Dedifferentiated amniotic fluid mesenchymal stem cell (primary cell): ENCODE measurements at regions not wholly inside any gene's neighbourhood (a gene's known extent, or its start where the extent isn't known, plus 50 kb on each side); places are given as distances from the start of the nearest gene placed in this dataset.

Experiments used
- DNase-seq: peaks from one replicate; pipeline ENCODE4 v3.0.0-alpha.2; 2016; ENCODE audit errors: extremely low spot score

DNA sequence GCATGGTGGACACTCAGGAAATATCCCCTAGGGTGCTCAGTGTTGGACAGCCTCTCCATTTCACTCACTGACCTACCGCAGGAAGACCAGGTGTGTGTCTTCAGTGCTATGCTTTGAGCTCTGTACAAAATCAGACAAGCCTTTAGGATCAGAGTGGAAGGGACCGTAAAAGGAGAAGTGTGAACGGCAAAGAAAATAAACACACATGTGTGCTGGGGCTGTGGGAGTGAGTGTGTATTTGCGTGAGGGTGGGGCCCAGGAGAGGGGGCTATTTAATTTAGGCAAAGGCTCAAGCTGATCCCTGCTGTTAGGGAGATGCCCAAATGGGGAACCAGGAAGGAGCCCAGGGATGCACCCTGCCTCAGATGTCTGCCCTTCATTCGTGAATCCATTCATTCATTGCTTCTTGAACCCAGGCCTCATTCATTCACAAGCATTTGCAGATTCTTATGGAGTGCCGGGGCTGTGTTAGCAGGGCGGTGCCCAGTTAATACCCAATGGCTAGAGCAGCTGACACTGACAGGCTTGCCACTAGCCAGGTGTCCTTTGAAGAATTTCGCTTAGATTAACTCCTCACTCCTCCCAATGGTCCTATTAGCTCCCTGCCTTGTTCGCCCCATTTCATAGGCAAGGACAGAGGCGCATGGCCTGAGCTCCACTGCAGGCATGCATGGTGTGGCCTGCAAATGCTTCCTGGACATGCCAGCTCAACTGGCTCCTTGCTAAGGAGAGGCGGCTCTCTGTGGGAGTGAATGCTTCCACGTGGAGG is 296.7 kb upstream of the FOXF1 start:
- no peak for DNase-seq

DNA sequence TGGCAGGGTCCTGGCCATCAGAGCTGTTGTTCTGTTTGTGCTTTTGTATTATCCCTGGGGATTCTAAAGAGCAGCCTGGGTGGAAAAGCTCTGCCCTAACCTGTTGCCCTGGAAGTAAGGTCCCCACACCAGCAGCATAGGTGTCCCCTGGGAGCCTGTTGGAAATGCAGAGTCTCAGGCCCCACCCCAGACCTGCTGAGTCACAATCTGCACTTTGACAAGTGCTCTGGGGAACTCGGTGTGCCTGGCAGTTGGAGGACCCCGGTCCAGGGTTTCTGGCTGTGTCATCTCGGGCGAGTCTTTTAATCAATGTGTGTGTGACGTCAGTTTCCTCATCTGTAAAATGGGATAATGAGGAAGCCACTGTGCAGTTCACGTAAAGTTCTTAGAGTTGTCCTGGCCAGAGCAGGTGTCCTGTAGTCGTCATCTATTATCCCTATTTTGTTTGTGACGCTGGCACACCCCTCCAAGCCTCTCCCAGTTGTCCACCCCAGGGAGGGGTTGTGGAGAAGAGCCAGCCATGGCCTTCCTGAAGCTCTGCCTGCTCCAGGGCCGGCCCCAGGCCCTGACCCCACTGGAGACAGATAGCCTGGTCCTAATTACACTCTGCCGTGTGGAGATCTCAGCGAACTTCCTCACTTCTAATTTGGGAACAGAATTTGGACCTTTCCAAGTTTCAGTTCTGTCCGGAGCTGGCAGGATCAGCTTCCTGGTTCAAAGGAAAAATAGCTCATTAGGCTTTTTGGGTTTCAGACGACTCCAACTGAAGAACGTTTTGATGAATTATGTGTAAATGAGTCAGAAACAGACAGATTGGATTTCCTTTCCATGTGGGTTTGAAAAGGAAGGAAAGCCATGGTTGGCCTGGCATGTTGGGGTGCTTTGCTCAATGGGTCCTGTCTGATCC is 295.7 kb upstream of the FOXF1 start:
- no peak for DNase-seq

DNA sequence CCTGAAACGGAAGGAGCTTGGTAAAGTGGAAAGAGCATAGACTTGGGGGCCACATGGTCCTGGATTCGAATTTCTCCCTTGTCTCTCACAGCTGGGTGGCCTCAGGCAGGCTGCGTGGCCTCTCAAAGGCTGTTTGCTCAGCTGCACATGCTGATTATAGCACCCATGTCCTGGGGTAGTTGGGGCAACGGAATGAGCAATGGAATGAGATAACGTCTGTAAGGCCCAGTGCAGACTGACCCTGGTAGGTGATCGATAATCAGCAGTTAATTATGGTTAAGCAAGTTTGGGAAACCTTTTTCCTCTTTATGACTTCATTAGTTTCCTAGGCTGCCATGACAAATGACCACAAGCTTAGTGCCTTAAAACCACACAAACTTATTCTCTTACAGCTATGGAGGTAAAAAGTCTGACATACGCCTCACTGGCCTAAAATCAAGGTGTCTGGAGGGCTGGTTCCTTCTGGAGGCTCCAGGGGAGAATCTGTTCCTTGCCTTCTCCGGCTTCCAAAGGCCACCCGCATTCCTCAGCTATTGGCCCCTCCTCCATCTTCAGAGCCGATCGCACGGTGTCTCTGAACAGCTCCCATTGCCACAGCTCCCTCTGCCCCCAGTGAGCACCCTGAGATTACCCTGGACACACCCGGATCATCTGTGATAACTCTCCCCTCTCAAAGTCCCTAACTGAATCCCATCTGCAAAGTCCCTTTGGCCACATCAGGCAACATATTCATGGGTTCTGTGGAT is 294.9 kb upstream of the FOXF1 start:
- no peak for DNase-seq

DNA sequence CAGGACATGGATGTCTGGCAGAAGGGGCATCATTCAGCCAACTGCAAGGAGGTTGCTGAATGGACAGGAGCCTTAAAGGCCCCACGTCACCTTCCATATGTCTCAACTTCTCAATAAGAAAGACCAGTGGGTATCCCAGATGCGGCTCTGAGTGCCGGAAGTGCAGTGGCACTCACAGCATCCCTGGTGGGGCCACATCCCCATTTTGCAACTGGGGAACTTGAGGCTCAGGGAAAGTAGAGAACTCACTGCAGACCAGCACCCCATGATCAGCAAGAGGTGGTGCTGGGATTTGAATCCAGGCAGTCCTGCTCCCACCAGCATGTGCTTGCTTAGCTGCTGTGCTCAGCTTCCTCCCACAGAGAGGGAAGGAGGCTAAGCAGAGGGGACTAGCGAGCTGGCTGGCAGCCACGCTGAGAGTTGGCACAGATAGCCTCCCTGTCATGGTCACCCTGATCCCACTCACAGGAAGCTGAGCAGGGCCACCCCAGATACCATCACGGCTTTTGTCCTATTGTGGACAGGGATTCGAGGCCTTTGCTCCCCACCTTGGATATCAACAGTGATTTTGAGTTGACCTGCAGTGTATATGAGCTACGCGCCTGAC is 294.2 kb upstream of the FOXF1 start:
- no peak for DNase-seq

DNA sequence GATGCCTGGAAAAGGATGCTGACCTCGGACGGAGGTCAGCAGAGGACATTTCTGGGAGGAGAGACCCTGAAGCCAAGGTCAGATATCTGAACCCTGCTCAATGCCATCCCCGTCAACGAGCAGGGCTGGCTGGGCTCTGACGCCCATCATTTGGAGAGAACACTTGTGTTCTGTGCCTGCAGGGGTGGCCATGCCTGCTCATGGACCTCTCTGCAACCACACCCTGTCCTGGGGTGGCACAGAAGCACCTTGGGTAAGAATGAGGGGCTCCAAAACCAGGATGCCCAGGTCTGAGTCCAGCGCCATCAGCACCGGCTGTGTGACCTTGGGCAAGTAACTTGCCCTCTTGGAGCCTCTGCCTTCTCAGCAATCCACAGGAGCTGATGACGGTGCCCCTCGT is 293.7 kb upstream of the FOXF1 start:
- no peak for DNase-seq

DNA sequence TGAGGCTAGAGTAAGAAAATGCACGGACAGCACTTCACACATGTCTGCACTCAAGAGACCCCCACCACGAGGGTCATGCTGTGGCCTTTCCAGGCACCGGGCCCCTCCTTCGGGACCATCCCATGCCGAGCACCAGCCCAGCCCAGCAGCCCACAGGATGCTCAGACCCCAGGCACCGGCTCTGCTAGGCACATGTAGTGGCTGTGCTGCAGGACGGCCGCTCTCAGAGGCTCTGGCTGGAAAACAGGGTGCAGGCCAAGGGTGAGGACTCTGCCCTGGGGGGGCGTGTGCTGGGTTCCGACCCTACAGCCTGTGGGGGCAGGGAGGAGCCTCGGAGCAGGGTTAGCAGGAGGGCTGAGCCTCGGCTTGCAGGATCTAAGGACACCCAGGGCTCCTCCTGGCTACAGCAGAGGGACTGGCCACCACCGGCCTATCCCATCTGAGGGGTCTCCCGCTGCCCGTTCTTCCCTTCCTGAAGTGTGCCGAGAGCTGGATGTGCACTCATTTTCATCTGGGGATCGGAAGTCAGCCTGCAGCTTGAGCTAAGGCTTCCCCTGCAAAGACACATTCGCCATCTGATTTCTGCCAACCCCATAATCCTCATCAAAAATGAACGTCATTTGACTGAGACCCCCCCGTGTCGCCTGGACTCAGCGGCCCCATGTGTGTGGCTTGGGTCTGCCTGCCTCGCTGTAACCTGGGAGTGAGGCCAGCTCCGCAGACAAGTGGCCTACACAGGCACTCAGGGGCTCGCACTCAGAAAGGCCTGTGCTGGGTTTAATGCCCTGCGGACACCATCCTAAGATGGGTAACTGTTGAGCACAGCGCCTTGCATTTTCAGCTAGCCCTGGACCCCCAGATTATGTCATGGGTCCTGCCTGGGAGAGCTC is 293.1 kb upstream of the FOXF1 start:
- no peak for DNase-seq

DNA sequence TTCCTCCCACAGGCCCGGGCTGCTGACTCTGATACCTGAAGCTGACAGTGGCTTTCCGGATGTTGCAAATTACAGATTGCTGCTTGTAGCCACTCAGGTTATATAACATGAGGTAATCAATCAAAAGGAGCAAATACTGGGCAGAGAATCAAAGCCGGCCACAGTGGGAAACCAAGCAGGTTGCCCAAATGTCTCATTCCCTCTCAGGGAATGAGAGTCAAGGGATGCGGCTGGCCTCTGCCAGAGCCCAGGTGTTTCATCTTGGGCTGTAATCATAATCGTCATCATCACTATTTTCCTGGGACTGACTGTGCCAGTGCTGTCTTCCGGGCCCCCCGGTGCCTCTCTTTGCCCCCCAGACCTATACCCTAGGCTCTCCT is 292.4 kb upstream of the FOXF1 start:
- DNase-seq: no peak

DNA sequence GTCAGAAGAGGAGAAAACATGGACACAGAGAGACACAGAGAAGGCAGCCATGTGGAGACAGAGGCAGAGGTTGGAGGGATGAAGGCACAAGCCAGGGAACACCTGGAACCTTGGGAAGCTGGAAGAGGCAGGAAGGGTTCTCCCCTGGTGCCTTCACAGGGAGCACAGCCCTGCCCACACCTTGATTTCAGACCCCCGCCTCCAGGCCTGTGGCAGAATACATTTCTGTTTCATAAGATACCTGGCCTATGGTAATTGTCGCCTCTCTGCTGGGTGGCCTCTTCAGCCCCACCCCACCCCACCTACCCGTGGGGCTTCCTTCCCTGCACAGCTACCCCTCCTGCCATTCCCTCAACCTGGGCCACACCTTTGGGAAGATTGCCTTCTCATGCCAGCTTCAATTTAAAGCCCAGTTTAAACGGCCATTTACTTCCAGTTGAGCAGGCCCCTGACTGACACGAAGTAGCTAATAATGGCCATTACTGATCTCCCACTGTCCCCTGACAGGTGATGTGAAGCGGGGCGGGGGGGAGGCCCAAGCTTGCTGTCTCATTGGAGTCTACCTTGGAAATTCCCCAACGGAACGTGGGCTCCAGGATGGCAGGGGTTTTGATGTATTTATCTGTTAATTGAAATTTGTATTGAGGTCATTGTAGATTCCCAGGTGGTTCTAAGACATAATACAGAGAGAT is 291.7 kb upstream of the FOXF1 start:
- no peak for DNase-seq

DNA sequence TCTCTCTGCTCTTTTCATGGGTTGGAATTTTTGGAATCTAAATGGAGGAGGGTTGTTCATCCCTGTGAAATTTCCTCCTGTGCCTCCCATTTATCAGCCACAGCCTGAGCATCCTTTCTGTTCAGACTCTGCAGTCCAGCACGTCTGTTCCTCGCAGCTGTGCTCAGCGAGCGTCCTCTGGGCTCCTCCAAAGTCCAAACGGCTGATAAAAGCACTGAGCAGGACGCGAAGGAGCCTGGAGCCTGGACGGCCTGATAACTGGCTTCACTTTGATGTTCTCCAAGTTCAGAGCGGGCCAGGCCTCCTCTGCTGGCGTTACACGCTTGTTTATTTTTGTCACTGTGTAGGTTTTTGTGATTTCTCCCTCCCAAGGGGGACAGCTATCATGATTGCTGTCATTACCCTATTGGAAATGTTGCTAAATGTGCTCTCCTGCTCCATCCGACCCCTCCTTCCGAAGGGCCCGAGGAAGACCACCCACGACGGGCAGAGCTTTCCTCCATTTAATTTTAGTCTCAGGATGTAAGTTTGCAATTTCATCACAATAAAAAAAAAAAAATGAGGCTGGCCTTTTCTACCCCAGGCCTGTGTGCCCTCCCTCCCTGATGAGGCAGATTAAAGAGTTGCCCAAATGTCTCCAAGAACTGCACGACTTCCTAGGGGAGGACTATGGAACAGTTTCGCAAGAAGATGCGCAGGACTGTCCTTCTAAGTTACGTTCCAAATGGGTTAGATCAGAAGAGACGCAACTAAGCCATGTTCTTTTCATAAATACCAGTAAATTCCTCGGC is 290.5 kb upstream of the FOXF1 start:
- no peak for DNase-seq

DNA sequence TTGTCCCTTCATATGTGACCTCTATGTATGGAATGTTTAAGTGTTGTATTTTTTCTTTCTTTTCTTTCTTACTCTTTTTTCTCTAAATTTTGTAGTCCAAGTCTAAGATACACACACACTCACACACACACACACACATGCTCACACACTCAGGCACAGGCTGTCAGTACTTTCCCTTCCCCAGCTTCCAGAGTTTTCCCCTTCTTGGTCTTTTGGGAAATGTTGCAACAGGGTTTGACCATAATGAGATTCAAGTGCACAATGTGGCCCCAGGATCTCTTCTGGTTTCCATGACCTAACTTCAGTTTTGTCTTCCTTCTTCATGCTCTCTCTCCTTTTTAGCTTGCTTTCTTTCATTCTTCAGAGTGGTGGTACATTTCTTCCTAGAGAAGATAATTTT is 289.8 kb upstream of the FOXF1 start:
- no peak for DNase-seq

DNA sequence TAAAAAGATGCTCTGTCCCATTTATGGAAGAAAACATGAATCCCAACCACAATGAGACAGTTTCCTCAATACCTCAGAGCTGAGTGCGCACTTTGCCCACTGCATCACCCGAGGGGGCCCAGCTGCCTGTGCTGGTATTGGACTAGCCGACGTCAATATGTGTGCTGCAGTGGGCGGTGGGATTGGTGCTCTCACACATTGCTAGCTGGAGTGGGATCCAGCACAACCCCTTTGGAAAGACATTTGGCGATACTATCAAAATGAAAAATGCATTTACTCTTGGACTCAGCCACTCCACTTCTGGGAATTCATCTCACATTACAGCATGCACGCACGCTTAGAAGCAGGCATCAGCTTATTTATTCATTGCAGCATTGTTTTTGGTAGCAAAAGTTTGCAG is 289.2 kb upstream of the FOXF1 start:
- DNase-seq: no peak

DNA sequence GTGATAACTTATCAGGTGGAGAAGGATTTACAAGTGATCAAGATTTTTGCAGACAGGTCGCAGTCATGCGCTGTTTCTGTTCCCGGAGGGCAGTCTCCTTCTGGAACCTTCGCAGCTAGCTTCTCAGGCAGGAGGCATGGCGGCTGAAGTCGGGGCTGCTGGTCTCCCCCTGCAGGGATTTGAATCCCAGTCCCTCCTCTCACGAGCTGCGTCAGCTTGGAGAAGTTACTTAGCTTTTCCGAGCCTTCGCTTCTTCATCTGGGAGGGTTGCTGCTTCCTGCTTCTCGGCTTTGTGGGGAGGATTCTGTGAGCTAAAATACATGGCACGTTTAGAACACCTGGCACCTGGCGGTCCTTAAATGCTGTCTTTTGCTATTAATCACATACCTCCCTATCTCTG is 287.8 kb upstream of the FOXF1 start:
- peak; percentile 67 for DNase-seq

DNA sequence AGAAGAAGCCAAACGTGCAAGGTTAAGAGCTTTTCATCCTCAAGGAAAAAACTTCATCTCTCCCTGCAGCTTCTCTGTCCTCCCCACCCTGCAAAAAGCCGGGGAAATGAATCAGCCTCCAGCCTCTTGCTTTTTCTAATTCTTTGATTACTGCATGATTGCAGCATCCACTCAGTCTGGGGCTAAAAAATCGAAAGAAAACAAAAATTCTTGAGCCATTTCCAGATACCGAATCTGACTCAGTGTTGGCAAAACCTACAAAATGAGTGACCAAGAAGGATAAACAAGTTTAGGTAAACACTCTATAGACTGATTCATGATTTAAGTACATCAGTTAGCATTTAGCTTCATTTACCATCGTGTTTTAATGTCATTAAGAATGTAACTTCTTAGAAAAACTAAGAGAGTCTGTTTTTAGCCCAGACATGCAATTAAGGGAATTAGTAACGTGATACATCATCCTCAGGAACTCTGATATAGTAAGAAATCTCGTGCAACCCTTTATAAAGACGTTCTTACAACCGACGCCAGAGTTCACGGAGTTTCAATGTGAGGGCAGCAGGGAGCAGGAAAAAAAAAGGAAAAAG is 287.3 kb upstream of the FOXF1 start:
- DNase-seq: peak; percentile 97

DNA sequence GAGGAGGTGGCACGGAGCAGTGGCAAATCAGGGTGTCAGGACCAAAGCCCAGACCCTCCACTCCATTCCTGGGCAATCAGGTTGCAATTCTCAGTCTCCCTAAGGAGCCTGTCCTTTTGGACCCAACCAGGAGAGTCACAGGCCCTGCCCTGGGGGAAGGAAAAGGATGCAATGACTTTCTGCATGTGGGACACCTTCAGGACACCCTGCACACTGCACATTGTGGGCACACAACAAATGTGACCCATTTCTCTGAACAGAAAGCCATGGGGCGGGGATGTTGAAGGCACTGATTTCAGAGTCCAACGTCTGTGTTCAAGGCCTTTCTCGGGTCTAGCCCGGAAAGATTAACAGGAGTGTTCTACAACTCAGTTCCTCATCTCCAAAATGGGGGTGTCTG is 286.2 kb upstream of the FOXF1 start:
- no peak for DNase-seq

DNA sequence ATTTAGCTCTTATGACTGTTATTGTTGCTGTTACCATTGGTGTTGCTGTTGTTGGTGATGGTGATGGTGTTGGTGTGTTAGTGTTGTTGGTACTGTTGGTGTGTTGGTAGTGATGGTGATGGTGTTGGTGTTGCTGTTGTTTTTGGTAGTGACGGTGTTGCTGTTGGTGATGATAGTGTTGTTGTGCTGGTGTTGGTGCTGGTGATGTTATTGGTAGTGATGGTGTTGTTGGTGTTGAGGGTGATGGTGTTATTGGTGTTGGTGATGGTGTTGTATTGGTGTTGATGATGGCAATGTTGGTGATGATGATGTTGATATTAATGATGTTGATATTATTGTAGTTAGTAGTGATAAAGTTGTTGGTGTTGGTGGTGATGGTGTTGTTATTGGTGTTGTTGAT is 285.7 kb upstream of the FOXF1 start:
- DNase-seq: no peak

DNA sequence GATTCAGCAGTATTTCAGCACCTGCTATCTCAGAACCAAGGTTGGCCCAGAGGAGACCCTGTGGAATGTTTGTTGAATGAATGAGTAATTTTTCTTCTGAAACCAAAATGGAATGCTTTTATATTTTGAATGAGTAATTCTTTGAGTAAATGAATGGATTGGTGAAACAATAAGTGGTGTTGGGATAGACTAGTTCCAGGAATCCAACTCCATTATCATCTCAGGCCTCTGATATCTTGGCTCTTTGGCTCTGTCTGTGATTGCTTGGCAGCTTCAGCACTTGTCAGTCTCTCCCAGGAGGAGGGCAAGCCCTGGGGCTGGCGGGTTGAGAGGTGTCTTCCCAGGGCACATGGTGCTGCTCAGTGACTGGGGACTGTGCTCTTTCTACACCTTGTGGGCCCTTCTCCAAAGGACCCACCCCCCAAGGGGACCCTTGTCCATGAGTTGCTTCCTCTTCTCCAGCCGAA is 284.4 kb upstream of the FOXF1 start:
- DNase-seq: no peak

DNA sequence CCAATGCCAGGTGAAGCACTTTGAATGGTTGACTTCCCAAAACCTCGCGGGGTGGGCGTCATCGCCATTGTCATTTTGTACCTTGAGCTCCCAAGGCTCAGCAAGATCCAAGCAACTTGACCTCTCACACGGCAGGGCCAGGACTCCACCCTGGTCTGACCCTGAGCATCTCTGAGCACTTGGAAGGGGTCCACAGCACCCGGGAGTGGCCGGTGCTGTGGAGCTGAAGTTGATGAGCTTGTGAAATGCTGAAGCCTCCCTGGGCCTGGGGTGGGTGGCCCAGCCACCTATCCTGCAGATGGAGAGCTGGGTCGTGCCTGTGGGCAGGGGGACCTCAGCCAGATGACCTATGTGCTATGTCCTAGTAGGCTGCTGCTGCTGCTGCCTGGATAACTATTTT is 283.3 kb upstream of the FOXF1 start:
- DNase-seq: no peak

DNA sequence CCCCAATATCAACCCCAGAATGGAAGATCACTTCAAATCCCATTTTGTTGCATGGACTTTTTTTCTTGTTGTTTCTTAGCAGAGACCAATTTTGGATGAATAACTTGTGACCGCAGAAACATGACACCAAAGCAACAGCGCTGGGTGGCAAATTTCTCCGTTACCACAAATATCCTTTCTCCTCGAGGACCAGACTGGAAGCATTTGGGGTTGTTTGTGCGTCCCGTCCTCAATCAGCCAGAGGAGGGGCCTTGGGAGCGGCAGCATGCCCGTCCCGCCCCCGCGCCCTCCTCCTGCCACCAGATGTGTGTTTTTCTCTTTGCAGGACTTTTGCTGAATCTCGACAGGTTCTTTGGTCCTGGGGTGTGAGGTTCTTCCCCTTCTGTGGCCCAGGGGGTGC is 282.5 kb upstream of the FOXF1 start:
- peak; percentile 83 for DNase-seq

DNA sequence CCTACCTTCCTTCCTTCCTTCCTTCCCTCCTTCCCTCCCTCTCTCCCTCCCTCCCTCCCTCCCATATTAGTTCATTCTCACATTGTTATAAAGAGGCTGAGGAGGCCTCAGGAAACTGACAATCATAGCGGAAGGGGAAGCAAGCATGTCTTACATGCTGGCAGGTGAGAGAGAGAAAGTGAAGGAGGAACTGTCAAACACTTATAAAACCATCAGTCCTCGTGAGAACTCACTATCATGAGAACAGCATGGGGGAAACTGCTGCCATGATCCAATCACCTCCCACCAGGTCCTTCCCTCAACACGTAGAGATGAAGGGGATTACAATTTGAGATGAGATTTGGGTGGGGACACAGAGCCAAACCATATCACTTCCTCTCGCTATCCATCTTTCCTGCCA is 281.6 kb upstream of the FOXF1 start:
- no peak for DNase-seq
